H54 (cell line): ENCODE measurements at regions not wholly inside any gene's neighbourhood (a gene's known extent, or its start where the extent isn't known, plus 50 kb on each side); places are given as distances from the start of the nearest gene placed in this dataset.
A peak's percentile ranks its signal among the peaks of the same experiment; 100 is the strongest.

Source experiments
- DNase-seq: peaks from one replicate; pipeline ENCODE4 v3.0.0; 2011; ENCODE audit warnings: low spot score, mixed read lengths; ENCODE audit not compliant: insufficient read length
- FAIRE-seq: peaks from 3 replicates; lab custom pipeline; 2011; peaks lifted over from hg19 to GRCh38; lab: Jason Lieb, UNC
- POLR2A ChIP-seq: IDR thresholded peaks from 2 replicates; pipeline ENCODE4 v1.6.1; 2011; ENCODE audit warnings: low read depth, mild to moderate bottlenecking, low read length

- no peak for FAIRE-seq
- no peak for DNase-seq
- TF ChIP-seq POLR2A, result no peak
These were observed 616.7 kb downstream of the GALR1 start for GRCh38 chr18:77866351-77866750.

- FAIRE-seq (no peak), DNase-seq (no peak)
- no peak for TF ChIP-seq POLR2A
These were observed 620.6 kb downstream of the GALR1 start for GRCh38 chr18:77870199-77870598.

- DNase-seq (no peak), FAIRE-seq (no peak)
- TF ChIP-seq POLR2A, result no peak
These were observed 621.2 kb downstream of the GALR1 start for GRCh38 chr18:77870894-77871293.

- no peak for TF ChIP-seq POLR2A
- DNase-seq (no peak), FAIRE-seq (no peak)
These were observed 622.5 kb downstream of the GALR1 start for GRCh38 chr18:77872166-77872565.

DNA sequence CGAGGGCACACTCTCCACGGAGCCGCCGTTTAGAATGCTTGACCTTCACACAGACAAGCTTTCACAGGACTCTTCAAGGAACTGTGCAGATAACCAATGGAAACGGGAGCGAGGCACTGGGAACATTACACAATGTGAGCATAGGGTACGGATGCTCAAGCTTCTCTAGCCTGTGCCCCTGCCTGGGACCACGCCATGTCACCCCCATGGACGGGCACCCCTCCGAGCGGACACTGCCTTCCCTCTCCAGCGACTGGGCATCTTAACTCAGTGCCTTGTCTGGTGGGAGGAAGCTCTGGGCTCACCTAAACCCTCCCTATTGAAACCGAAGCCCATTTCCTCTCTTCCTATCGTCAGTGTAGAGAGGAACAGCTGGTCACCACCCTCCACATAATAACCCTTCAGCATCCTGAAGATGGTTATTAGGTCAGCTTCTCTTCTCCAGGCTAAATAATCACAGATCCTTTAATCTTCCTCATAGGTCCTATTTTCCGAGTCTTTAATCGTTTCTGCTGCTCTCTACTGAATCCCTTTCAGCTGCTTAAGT is 626.7 kb downstream of the GALR1 start:
- FAIRE-seq, result no peak
- no peak for DNase-seq
- TF ChIP-seq POLR2A, result no peak

DNA sequence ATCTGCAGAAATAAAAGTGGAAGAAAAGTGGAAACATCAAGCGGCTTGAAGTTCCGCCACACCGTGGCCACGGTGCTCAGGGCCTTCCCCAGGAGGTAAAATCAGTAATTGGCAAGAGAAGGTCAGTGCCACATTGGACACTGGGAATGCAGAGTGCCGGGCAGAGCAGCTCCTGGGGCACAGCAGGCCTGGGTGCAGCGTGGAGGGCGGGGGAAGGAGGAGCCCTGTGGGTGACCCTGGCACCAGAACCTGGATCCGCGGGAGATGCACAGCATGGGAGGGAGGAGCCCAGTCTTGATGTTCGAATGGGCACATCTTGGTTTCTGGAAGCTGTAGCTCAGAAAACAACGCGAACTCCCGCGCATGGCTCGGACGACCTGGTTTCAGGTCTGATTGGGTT is 630.2 kb downstream of the GALR1 start:
- no peak for FAIRE-seq
- TF ChIP-seq POLR2A, result no peak
- DNase-seq, result no peak

DNA sequence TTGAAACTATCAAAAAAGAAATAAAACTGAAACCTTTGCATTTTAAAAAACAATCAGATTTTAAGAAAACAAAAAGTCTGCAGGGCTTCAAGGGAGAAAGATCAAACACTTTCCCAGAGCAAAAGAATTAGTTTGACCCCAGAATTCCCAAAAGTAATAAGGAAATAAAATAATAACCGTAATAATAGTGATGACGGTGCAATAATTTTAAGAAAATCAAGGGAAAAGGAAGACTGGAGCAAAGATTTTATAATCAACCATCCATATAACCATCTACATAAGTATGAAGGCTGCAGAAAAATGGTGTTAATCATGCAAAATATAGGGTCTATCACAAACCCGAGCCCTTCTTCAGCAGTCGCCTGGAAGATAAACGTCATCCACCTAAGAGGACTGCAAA is 634.8 kb downstream of the GALR1 start:
- TF ChIP-seq POLR2A, result no peak
- FAIRE-seq, result no peak
- no peak for DNase-seq

GRCh38 chr18:77894060-77894459 is 644.4 kb downstream of the GALR1 start:
- DNase-seq (no peak), FAIRE-seq (no peak)
- TF ChIP-seq POLR2A, result no peak

- TF ChIP-seq POLR2A, result no peak
- no peak for DNase-seq
- FAIRE-seq, result no peak
These were observed 645.6 kb downstream of the GALR1 start for GRCh38 chr18:77895250-77895649.

GRCh38 chr18:77896586-77897252 is 647.1 kb downstream of the GALR1 start:
- FAIRE-seq (no peak), DNase-seq (no peak)
- no peak for TF ChIP-seq POLR2A

DNA sequence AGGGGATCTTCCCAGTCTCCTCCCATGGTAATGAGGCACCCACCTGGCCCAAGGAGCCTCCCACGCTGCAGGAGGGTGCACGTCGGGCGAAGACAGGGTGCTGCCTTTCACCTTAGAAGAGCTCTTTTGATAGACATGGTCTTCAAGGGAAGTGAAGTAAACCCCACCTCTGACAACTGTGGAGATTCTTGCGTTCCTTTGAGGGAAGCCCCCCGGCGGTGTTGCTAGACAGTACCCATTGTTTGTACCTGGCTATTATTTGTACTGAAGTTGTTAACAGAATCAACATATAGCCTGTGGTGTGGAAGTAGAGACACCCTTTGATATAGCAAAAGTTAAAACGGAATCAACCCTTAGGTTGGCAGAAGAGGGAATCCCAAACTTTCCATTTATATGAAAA is 648.0 kb downstream of the GALR1 start:
- FAIRE-seq (no peak), DNase-seq (no peak)
- TF ChIP-seq POLR2A, result no peak

GRCh38 chr18:77899972-77900754 is 650.5 kb downstream of the GALR1 start:
- DNase-seq (peak; percentile 7), FAIRE-seq (no peak)
- no peak for TF ChIP-seq POLR2A

DNA sequence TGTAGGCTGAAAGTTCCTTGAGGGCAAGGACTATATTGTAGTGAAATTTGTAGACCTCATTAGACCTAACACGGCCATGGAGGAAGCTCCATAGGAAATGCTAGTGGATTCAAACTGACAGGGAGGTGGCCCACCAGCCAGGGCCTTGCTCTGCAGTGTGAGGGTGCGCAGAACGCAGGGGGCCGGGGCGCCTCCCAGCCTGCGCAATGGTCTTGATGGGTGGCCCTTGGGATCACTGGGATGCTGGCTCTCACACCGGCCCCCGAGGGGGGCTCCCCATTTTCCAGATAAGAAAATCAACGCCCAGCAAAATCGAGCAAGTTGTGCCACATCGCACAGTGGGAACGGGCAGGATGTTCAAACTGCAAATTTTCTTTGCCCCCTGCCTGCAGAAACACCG is 655.4 kb downstream of the GALR1 start:
- no peak for DNase-seq
- no peak for FAIRE-seq
- no peak for TF ChIP-seq POLR2A

DNA sequence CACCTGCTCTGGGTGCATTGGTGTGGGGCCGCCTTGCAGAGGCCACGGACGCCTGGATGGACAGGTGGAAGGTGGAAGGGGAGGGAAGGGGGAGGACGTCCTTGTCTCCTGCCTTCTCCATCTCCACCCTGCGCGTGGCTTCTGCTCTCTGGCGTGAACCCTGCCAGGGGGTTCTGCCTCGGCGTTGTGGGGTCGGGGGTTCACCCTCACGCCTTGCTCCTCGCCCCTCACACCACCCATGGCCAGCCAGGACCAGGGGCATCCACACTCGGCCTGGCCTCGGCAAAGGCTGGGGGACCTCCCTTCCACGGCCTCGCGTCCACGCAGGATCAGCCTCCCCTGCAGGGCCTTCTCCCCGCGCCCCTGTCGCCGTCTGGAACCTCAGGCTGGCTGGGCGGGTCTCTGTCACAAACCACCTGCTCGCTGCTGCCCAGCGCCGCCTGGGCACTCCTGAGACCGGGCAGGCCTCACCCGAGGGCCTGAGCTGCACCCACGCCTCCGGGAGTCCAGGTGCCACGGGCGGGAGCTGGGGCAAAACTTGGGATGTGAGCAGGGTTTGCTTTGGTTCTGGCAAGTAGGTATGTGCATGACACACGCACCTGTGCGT is 655.9 kb downstream of the GALR1 start:
- no peak for TF ChIP-seq POLR2A
- FAIRE-seq (no peak), DNase-seq (no peak)
